DMS53 (cell line): ENCODE measurements at regions not wholly inside any gene's neighbourhood (a gene's known extent, or its start where the extent isn't known, plus 50 kb on each side); places are given as distances from the start of the nearest gene placed in this dataset.

ENCODE experiments used
- DNase-seq: peaks from one replicate; lab custom pipeline; 2025; lab: John Stamatoyannopoulos, UW

- DNase-seq, result no peak
Observed at GRCh38 chr22:27224485-27225374, 567.3 kb downstream of the MIAT start.

GRCh38 chr22:27226666-27227065, 569.3 kb downstream of the MIAT start:
- no peak for DNase-seq

- no peak for DNase-seq
Observed at GRCh38 chr22:27228771-27229170, 571.4 kb downstream of the MIAT start.

GRCh38 chr22:27230189-27230588, 571.4 kb downstream of the MN1 start:
- DNase-seq, result no peak

- no peak for DNase-seq
Observed at GRCh38 chr22:27231266-27231665, 570.3 kb downstream of the MN1 start.

- no peak for DNase-seq
Observed at GRCh38 chr22:27232077-27232476, 569.5 kb downstream of the MN1 start.

- DNase-seq, result no peak
Observed at GRCh38 chr22:27237080-27237741, 564.3 kb downstream of the MN1 start.

GRCh38 chr22:27238935-27239510, 562.5 kb downstream of the MN1 start:
- no peak for DNase-seq

- no peak for DNase-seq
Observed at GRCh38 chr22:27239520-27239919, 562.0 kb downstream of the MN1 start.

- DNase-seq, result no peak
Observed at GRCh38 chr22:27240298-27241075, 561.1 kb downstream of the MN1 start.

- DNase-seq, result no peak
Observed at GRCh38 chr22:27241430-27242321, 559.9 kb downstream of the MN1 start.

- no peak for DNase-seq
Observed at GRCh38 chr22:27242474-27242873, 559.1 kb downstream of the MN1 start.

GRCh38 chr22:27242917-27243589, 558.5 kb downstream of the MN1 start:
- DNase-seq, result no peak

GRCh38 chr22:27244328-27244727, 557.2 kb downstream of the MN1 start:
- no peak for DNase-seq

GRCh38 chr22:27245056-27245455, 556.5 kb downstream of the MN1 start:
- DNase-seq, result no peak

- no peak for DNase-seq
Observed at GRCh38 chr22:27246558-27246957, 555.0 kb downstream of the MN1 start.

- no peak for DNase-seq
Observed at GRCh38 chr22:27247701-27248434, 553.7 kb downstream of the MN1 start.

GRCh38 chr22:27250418-27250817, 551.1 kb downstream of the MN1 start:
- no peak for DNase-seq

- no peak for DNase-seq
Observed at GRCh38 chr22:27250886-27251285, 550.7 kb downstream of the MN1 start.

- DNase-seq, result no peak
Observed at GRCh38 chr22:27251563-27251962, 550.0 kb downstream of the MN1 start.
